Right hindlimb (tissue), 1 donor: ENCODE measurements at regions not wholly inside any gene's neighbourhood (a gene's known extent, or its start where the extent isn't known, plus 50 kb on each side); places are given as distances from the start of the nearest gene placed in this dataset.

Experiments used
- DNase-seq: peaks from one replicate; pipeline ENCODE4 v3.0.0-alpha.2; 2018

- DNase-seq, result no peak
Measured at GRCh38 chr7:156445997-156446761, 194.4 kb upstream of the RNF32 start.

GRCh38 chr7:156442516-156442915 lies 198.1 kb upstream of the RNF32 start:
- DNase-seq, result no peak

- no peak for DNase-seq
Measured at GRCh38 chr7:156440456-156440855, 200.1 kb upstream of the RNF32 start.

GRCh38 chr7:156438011-156438410 lies 202.6 kb upstream of the RNF32 start:
- no peak for DNase-seq

- no peak for DNase-seq
Measured at GRCh38 chr7:156437021-156437614, 203.5 kb upstream of the RNF32 start.

- no peak for DNase-seq
Measured at GRCh38 chr7:156435486-156436231, 204.9 kb upstream of the RNF32 start.

- DNase-seq, result no peak
Measured at GRCh38 chr7:156434706-156435105, 205.9 kb upstream of the RNF32 start.

GRCh38 chr7:156432018-156432417 lies 208.6 kb upstream of the RNF32 start:
- DNase-seq, result no peak

- DNase-seq, result no peak
Measured at GRCh38 chr7:156430109-156430508, 210.5 kb upstream of the RNF32 start.

GRCh38 chr7:156429514-156429913 lies 211.1 kb upstream of the RNF32 start:
- DNase-seq, result no peak

- no peak for DNase-seq
Measured at GRCh38 chr7:156423876-156424275, 216.7 kb upstream of the RNF32 start.

- no peak for DNase-seq
Measured at GRCh38 chr7:156420496-156420895, 220.1 kb upstream of the RNF32 start.

GRCh38 chr7:156419782-156420181 lies 220.8 kb upstream of the RNF32 start:
- no peak for DNase-seq

GRCh38 chr7:156402255-156402654 lies 238.3 kb upstream of the RNF32 start:
- DNase-seq, result no peak

- DNase-seq, result no peak
Measured at GRCh38 chr7:156401617-156402016, 239.0 kb upstream of the RNF32 start.

- DNase-seq, result no peak
Measured at GRCh38 chr7:156400046-156400445, 240.5 kb upstream of the RNF32 start.

- no peak for DNase-seq
Measured at GRCh38 chr7:156397249-156397648, 243.3 kb upstream of the RNF32 start.

- no peak for DNase-seq
Measured at GRCh38 chr7:156389116-156389692, 251.4 kb upstream of the RNF32 start.

GRCh38 chr7:156386097-156386496 lies 254.5 kb upstream of the RNF32 start:
- no peak for DNase-seq

- no peak for DNase-seq
Measured at GRCh38 chr7:156384706-156385105, 255.9 kb upstream of the RNF32 start.

- DNase-seq, result no peak
Measured at GRCh38 chr7:156383526-156383925, 257.0 kb upstream of the RNF32 start.

- no peak for DNase-seq
Measured at GRCh38 chr7:156380261-156380660, 260.3 kb upstream of the RNF32 start.

GRCh38 chr7:156379324-156380070 lies 261.1 kb upstream of the RNF32 start:
- DNase-seq, result no peak
